NT2/D1 (cell line): ENCODE measurements at regions not wholly inside any gene's neighbourhood (a gene's known extent, or its start where the extent isn't known, plus 50 kb on each side); places are given as distances from the start of the nearest gene placed in this dataset.
"Not testable (repeated sequence)": the region's sequence is repeated elsewhere in the genome, so short reads cannot be mapped to it uniquely, and the experiment has no call there.

Source experiments
- DNase-seq: peaks from one replicate; pipeline ENCODE4 v3.0.0-alpha.2; 2011; ENCODE audit warnings: low read depth, low spot score
- H3K27me3 ChIP-seq: 2 replicates; pipeline ENCODE4 v1.6.0; 2011; ENCODE audit warnings: mild to moderate bottlenecking; ENCODE audit not compliant: insufficient read length, insufficient read depth
- H3K36me3 ChIP-seq: 2 replicates; pipeline ENCODE4 v1.6.1; 2011; ENCODE audit warnings: mild to moderate bottlenecking, low read length, mixed read lengths; ENCODE audit not compliant: insufficient read depth, insufficient read length
- H3K4me1 ChIP-seq: 2 replicates; pipeline ENCODE4 v1.5.1; 2011; ENCODE audit not compliant: insufficient read depth, insufficient read length
- H3K4me3 ChIP-seq: 2 replicates; pipeline ENCODE4 v1.5.1; 2011; ENCODE audit warnings: low read depth; ENCODE audit not compliant: insufficient read length
- H3K9ac ChIP-seq: 2 replicates; pipeline ENCODE4 v1.6.0; 2011; ENCODE audit warnings: low read depth; ENCODE audit not compliant: insufficient read length
- H3K9me3 ChIP-seq: 2 replicates; pipeline ENCODE4 v1.5.1; 2011; ENCODE audit warnings: mild to moderate bottlenecking, low read length; ENCODE audit not compliant: insufficient read depth
- SUZ12 ChIP-seq: IDR thresholded peaks from 2 replicates; pipeline ENCODE4 v1.6.1; 2011; ENCODE audit not compliant: insufficient read length, insufficient read depth; ENCODE audit errors: extremely low read depth
- YY1 ChIP-seq: IDR thresholded peaks from 2 replicates; pipeline ENCODE4 v1.6.1; 2011; ENCODE audit not compliant: insufficient read length, insufficient read depth
- ZNF274 ChIP-seq: IDR thresholded peaks from 2 replicates; pipeline ENCODE4 v1.6.1; 2011; ENCODE audit warnings: mild to moderate bottlenecking, low read depth, low read length

DNA sequence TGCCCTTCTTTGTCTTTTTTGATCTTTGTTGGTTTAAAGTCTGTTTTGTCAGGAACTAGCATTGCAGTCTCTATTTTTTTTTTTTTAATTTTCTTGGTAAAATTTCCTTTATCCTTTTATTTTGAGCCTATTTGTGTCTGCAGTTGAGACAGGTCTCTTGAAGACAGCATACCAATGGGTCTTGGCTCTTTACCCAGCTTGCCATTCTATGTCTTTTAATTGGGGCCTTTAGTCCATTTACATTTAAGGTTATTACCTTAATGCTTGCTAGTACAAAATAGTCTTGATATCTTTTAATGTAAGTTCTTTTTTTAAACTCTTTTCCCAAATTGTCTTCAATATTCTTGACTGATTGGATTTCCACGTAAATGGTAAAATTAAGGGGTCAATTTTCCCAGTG, 398.3 kb upstream of the CHRM2 start:
- Histone ChIP-seq H3K9ac (no peak overlapping the region), H3K27me3 (no peaks in the 10 kb centered on the region), H3K4me3 (no peak overlapping the region), H3K36me3 (no peaks in the 10 kb centered on the region), H3K4me1 (no peaks in the 10 kb centered on the region), H3K9me3 (no peaks in the 10 kb centered on the region)
- TF ChIP-seq ZNF274 (no peak), YY1 (no peak), SUZ12 (no peak)
- no peak for DNase-seq

DNA sequence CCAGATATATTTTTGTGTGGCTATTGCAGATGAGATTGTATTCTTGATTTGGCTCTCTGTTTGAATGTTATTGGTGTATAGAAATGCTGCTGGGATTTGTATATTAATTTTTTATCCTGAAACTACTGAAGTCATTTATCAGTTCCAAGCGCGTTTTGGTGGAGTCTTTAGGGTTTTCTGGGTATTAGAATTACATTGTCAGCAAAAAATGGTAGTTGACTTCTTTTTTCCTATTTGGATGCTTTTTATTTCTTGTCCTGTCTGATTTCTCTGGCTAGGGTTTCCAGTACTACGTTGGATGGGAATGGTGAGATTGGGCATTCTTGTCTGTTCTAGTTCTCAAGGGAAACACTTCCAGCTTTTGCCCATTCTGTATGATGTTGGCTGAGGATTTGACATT, 415.5 kb upstream of the CHRM2 start:
- Histone ChIP-seq H3K9me3 (no peaks in the 10 kb centered on the region), H3K4me1 (no peaks in the 10 kb centered on the region), H3K4me3 (no peak overlapping the region), H3K9ac (no peak overlapping the region), H3K36me3 (no peaks in the 10 kb centered on the region), H3K27me3 (no peaks in the 10 kb centered on the region)
- no peak for DNase-seq
- TF ChIP-seq ZNF274: no peak
- no peak for TF ChIP-seq SUZ12
- TF ChIP-seq YY1: no peak

DNA sequence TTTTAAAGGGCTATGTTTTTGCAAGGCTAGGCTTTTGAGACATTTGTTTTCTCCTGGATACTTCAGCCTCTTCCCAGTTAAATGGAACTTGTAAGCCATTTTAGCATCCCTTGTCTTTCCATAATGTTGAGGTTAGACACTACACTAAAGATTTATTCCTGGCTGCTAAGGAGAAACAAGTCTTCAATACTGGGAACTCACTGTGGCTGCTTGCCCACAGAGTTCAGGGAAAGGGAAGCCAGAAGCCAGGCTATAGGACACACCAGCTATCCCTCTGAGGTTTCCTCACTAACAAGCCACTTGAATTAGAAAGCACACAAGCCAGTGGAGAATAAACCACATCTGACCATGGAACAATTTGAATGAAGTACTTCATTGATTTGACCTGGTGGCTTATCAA, 421.7 kb upstream of the CHRM2 start:
- no peak for TF ChIP-seq YY1
- no peak for TF ChIP-seq ZNF274
- TF ChIP-seq SUZ12: no peak
- no peak overlapping the region for H3K9ac ChIP-seq
- no peaks in the 10 kb centered on the region for H3K4me1 ChIP-seq
- H3K27me3 ChIP-seq: no peaks in the 10 kb centered on the region
- no peaks in the 10 kb centered on the region for H3K36me3 ChIP-seq
- H3K9me3 ChIP-seq: no peaks in the 10 kb centered on the region
- H3K4me3 ChIP-seq: no peak overlapping the region
- DNase-seq: no peak

GRCh38 chr7:136441835-136442234, 426.6 kb upstream of the CHRM2 start:
- no peak overlapping the region for H3K9ac ChIP-seq
- no peaks in the 10 kb centered on the region for H3K36me3 ChIP-seq
- no peaks in the 10 kb centered on the region for H3K4me1 ChIP-seq
- H3K9me3 ChIP-seq: no peaks in the 10 kb centered on the region
- H3K4me3 ChIP-seq: no peak overlapping the region
- no peak for DNase-seq
- no peak for TF ChIP-seq ZNF274
- TF ChIP-seq SUZ12: no peak
- TF ChIP-seq YY1: no peak
- no peaks in the 10 kb centered on the region for H3K27me3 ChIP-seq

- H3K9me3 ChIP-seq, H3K9ac ChIP-seq, DNase-seq, H3K4me3 ChIP-seq, H3K36me3 ChIP-seq, H3K27me3 ChIP-seq, H3K4me1 ChIP-seq: not testable (repeated sequence)
Observed at GRCh38 chr7:136431736-136432135, 436.7 kb upstream of the CHRM2 start.

- H3K4me1 ChIP-seq: no peaks in the 10 kb centered on the region
- H3K27me3 ChIP-seq: no peaks in the 10 kb centered on the region
- H3K4me3 ChIP-seq: no peak overlapping the region
- TF ChIP-seq SUZ12 (no peak), ZNF274 (no peak), YY1 (no peak)
- H3K9me3 ChIP-seq: peaks cover 8% of the 10 kb centered on the region; the same call in 1 of the 2 replicates
- no peak overlapping the region for H3K9ac ChIP-seq
- H3K36me3 ChIP-seq: no peaks in the 10 kb centered on the region
- no peak for DNase-seq
Observed at GRCh38 chr7:136424058-136424457, 444.4 kb upstream of the CHRM2 start.

DNA sequence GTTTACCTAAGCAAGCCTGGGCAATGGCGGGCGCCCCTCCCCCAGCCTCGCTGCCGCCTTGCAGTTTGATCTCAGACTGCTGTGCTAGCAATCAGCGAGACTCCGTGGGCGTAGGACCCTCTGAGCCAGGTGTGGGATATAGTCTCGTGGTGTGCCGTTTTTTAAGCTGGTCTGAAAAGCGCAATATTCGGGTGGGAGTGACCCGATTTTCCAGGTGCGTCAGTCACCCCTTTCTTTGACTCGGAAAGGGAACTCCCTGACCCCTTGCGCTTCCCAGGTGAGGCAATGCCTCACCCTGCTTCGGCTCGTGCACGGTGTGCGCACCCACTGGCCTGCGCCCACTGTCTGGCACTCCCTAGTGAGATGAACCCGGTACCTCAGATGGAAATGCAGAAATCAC, 442.6 kb upstream of the MTPN start:
- H3K9me3 ChIP-seq, H3K36me3 ChIP-seq, H3K4me1 ChIP-seq, H3K27me3 ChIP-seq, DNase-seq, H3K4me3 ChIP-seq, H3K9ac ChIP-seq: not testable (repeated sequence)

GRCh38 chr7:136412952-136413351, 435.8 kb upstream of the MTPN start:
- H3K36me3 ChIP-seq: no peaks in the 10 kb centered on the region
- H3K9ac ChIP-seq: no peak overlapping the region
- TF ChIP-seq YY1: no peak
- TF ChIP-seq ZNF274: no peak
- no peak for TF ChIP-seq SUZ12
- no peaks in the 10 kb centered on the region for H3K9me3 ChIP-seq
- no peak for DNase-seq
- H3K27me3 ChIP-seq: no peaks in the 10 kb centered on the region
- no peak overlapping the region for H3K4me3 ChIP-seq
- no peaks in the 10 kb centered on the region for H3K4me1 ChIP-seq
